ENCODE measurements at regions not wholly inside any gene's neighbourhood (a gene's known extent, or its start where the extent isn't known, plus 50 kb on each side); places are given as distances from the start of the nearest gene placed in this dataset.

- intact Hi-C loops (cut with DNase I) = no loop called here
- Histone ChIP-seq H3K27me3 (no peaks in the 10 kb centered on the region), H3K9me3 (peaks cover 0 to 3% of the 10 kb centered on the region in 2 donors), H3K27ac (no peak overlapping the region), H3K36me3 (no peaks in the 10 kb centered on the region), H3K4me3 (no peak overlapping the region), H3K4me1 (no peaks in the 10 kb centered on the region)
- TF ChIP-seq CTCF (IDR thresholded peaks at IDR 0.05) = no peak
- DNase-seq (ENCODE audit: low spot score in 2 of 2) = no peak
These were observed 424.7 kb downstream of the ZBBX start for GRCh38 chr3:166955201-166955939.

- H3K9me3 ChIP-seq = no peaks in the 10 kb centered on the region
- no peak for TF ChIP-seq CTCF (IDR thresholded peaks at IDR 0.05)
- intact Hi-C loops (cut with DNase I) = no loop called here
- no peak overlapping the region for H3K4me3 ChIP-seq
- no peaks in the 10 kb centered on the region for H3K27me3 ChIP-seq
- H3K27ac ChIP-seq = no peak overlapping the region
- H3K36me3 ChIP-seq = no peaks in the 10 kb centered on the region
- no peaks in the 10 kb centered on the region for H3K4me1 ChIP-seq
- DNase-seq (ENCODE audit: low spot score in 2 of 2) = no peak
These were observed 445.2 kb downstream of the ZBBX start for GRCh38 chr3:166934879-166935278.

- Histone ChIP-seq H3K4me3 (no peak overlapping the region), H3K4me1 (no peaks in the 10 kb centered on the region), H3K36me3 (no peaks in the 10 kb centered on the region), H3K9me3 (peaks cover 5 to 9% of the 10 kb centered on the region in 2 donors), H3K27me3 (no peaks in the 10 kb centered on the region), H3K27ac (no peak overlapping the region)
- DNase-seq (ENCODE audit: low spot score in 2 of 2) = no peak
- intact Hi-C loops (cut with DNase I) = no loop called here
- TF ChIP-seq CTCF (IDR thresholded peaks at IDR 0.05) = no peak
These were observed 462.7 kb downstream of the ZBBX start for GRCh38 chr3:166917437-166917836.

- Histone ChIP-seq H3K4me3 (no peak overlapping the region), H3K27ac (no peak overlapping the region), H3K27me3 (no peaks in the 10 kb centered on the region), H3K36me3 (no peaks in the 10 kb centered on the region), H3K9me3 (no peaks in the 10 kb centered on the region), H3K4me1 (no peaks in the 10 kb centered on the region)
- intact Hi-C loops (cut with DNase I) = no loop called here
- no peak for DNase-seq (ENCODE audit: low spot score in 2 of 2)
- TF ChIP-seq CTCF (IDR thresholded peaks at IDR 0.05) = no peak
These were observed 477.7 kb downstream of the ZBBX start for GRCh38 chr3:166902374-166902773.

GRCh38 chr3:166900866-166901577, 479.1 kb downstream of the ZBBX start:
- Histone ChIP-seq H3K36me3 (no peaks in the 10 kb centered on the region), H3K27ac (no peak overlapping the region), H3K4me3 (no peak overlapping the region), H3K27me3 (no peaks in the 10 kb centered on the region), H3K9me3 (no peaks in the 10 kb centered on the region), H3K4me1 (no peaks in the 10 kb centered on the region)
- DNase-seq (ENCODE audit: low spot score in 2 of 2) = no peak
- intact Hi-C loops (cut with DNase I) = no loop called here
- no peak for TF ChIP-seq CTCF (IDR thresholded peaks at IDR 0.05)

Measured in ascending aorta (tissue), 2 donors.